ENCODE measurements at regions not wholly inside any gene's neighbourhood (a gene's known extent, or its start where the extent isn't known, plus 50 kb on each side); places are given as distances from the start of the nearest gene placed in this dataset.

- TF ChIP-seq CTCF (IDR thresholded peaks at IDR 0.05) = no peak
- no peak for TF ChIP-seq ETV6 (CRISPR knock-in tag; IDR thresholded peaks at IDR 0.05)
- TF ChIP-seq CREB1 (CRISPR knock-in tag; IDR thresholded peaks at IDR 0.05) = no peak
- no peak for TF ChIP-seq SP1 (CRISPR knock-in tag; conservative IDR thresholded peaks at IDR 0.05)
- TF ChIP-seq ESRRA (CRISPR knock-in tag; IDR thresholded peaks at IDR 0.05; ENCODE audit: borderline replicate concordance) = no peak
- TF ChIP-seq PREB (CRISPR knock-in tag; IDR thresholded peaks at IDR 0.05; ENCODE audit: borderline replicate concordance) = no peak
- TF ChIP-seq ATF6 (CRISPR knock-in tag; IDR thresholded peaks at IDR 0.05) = no peak
- TF ChIP-seq MAX (CRISPR knock-in tag; IDR thresholded peaks at IDR 0.05) = no peak
- TF ChIP-seq, protein P1, sequence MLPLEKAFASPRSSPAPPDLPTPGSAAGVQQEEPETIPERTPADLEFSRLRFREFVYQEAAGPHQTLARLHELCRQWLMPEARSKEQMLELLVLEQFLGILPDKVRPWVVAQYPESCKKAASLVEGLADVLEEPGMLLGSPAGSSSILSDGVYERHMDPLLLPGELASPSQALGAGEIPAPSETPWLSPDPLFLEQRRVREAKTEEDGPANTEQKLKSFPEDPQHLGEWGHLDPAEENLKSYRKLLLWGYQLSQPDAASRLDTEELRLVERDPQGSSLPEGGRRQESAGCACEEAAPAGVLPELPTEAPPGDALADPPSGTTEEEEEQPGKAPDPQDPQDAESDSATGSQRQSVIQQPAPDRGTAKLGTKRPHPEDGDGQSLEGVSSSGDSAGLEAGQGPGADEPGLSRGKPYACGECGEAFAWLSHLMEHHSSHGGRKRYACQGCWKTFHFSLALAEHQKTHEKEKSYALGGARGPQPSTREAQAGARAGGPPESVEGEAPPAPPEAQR (CRISPR knock-in tag; IDR thresholded peaks at IDR 0.05) = no peak
- no peak for TF ChIP-seq NR1H2 (CRISPR knock-in tag; IDR thresholded peaks at IDR 0.05)
These were observed 146.6 kb upstream of the PLN start for GRCh38 chr6:118401325-118401975.

All from WTC11 (cell line).